ENCODE measurements at regions not wholly inside any gene's neighbourhood (a gene's known extent, or its start where the extent isn't known, plus 50 kb on each side); places are given as distances from the start of the nearest gene placed in this dataset.

GRCh38 chr2:221034026-221034701 lies 537.9 kb downstream of the EPHA4 start:
- TF ChIP-seq FOXK2 (IDR thresholded peaks at IDR 0.05) (no peak), FOXA1 (IDR thresholded peaks at IDR 0.05) (no peak), LEF1 (IDR thresholded peaks at IDR 0.05; ENCODE audit: borderline replicate concordance) (no peak), ARNT (IDR thresholded peaks at IDR 0.05) (no peak), FOXM1 (IDR thresholded peaks at IDR 0.05; ENCODE audit: borderline replicate concordance) (no peak), SP1 (IDR thresholded peaks at IDR 0.05) (no peak), SUZ12 (IDR thresholded peaks at IDR 0.05) (no peak), HDGF (IDR thresholded peaks at IDR 0.05; ENCODE audit: borderline replicate concordance) (no peak), NFRKB (IDR thresholded peaks at IDR 0.05) (no peak), L3MBTL2 (conservative IDR thresholded peaks at IDR 0.05) (no peak), TARDBP (IDR thresholded peaks at IDR 0.05) (no peak)

Data from HEK293T (cell line).